Fibroblast of mammary gland (primary cell): ENCODE measurements at regions not wholly inside any gene's neighbourhood (a gene's known extent, or its start where the extent isn't known, plus 50 kb on each side); places are given as distances from the start of the nearest gene placed in this dataset.

Experiments
- DNase-seq: peaks from one replicate; pipeline ENCODE4 v3.0.0-alpha.2; 2010; ENCODE audit warnings: low read depth
- H3K4me3 ChIP-seq: 2 replicates; pipeline ENCODE4 v1.5.1; 2011; ENCODE audit warnings: low read depth, mild to moderate bottlenecking, low read length, moderate library complexity; ENCODE audit not compliant: control insufficient read depth
- TF ChIP-seq, protein P1 (sequence below): conservative IDR thresholded peaks from 2 replicates; pipeline ENCODE4 v1.5.1; 2011; ENCODE audit warnings: low read depth, low read length, inconsistent platforms; ENCODE audit not compliant: control insufficient read depth, insufficient read depth

DNA sequence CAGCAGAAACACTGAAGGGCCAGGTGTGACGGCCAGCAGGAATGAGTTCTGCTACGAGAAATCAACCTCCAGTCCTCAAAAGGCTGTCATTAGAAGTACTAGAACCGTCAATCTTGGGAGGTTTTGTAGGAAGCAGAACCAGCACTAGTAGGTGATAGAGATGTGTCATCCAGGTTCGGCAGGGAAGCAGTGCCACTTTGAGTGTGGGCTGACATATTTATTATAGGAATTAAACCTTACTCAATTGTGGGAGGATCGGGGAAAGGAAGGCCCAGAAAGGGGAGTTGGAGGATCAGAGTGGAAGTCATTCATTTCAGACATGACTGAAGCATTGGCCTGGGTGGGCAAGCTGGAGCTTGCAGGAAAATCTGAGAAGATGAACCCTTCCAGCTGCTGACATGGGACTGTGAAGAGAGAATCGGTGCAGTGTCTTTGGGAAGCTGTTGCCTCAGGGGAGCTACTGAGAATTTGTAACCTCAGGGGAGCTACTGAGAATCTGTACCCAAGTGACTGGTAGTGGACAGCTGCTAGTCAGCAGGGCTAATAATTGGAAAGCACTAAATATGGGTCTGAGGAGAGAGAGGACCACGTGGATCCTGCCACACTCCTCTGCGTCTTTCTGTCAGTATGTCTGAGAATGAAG lies 177.4 kb downstream of the SPRY1 start:
- DNase-seq = no peak
- TF ChIP-seq, protein P1, sequence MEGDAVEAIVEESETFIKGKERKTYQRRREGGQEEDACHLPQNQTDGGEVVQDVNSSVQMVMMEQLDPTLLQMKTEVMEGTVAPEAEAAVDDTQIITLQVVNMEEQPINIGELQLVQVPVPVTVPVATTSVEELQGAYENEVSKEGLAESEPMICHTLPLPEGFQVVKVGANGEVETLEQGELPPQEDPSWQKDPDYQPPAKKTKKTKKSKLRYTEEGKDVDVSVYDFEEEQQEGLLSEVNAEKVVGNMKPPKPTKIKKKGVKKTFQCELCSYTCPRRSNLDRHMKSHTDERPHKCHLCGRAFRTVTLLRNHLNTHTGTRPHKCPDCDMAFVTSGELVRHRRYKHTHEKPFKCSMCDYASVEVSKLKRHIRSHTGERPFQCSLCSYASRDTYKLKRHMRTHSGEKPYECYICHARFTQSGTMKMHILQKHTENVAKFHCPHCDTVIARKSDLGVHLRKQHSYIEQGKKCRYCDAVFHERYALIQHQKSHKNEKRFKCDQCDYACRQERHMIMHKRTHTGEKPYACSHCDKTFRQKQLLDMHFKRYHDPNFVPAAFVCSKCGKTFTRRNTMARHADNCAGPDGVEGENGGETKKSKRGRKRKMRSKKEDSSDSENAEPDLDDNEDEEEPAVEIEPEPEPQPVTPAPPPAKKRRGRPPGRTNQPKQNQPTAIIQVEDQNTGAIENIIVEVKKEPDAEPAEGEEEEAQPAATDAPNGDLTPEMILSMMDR = no peak
- no peak overlapping the region for H3K4me3 ChIP-seq

DNA sequence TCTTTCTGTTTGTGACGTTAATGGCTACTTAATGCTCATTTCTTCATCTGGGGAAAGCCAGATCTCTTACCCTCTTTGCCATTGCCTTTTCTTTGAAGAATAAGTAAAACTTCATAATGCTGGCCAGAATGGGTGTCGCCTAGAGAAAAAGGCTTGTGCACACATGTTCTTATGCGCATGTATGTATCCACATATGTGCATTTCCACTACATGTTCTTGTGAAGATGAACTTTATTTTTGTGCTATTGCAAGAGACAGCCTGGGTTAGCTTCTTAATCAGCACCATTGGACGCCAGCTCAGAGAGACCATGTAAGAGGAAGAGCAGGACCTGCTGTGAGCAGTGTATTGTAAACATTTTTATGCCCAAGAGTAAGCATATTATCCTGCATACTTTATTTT lies 178.7 kb downstream of the SPRY1 start:
- DNase-seq = no peak
- TF ChIP-seq, protein P1 = no peak
- no peak overlapping the region for H3K4me3 ChIP-seq

DNA sequence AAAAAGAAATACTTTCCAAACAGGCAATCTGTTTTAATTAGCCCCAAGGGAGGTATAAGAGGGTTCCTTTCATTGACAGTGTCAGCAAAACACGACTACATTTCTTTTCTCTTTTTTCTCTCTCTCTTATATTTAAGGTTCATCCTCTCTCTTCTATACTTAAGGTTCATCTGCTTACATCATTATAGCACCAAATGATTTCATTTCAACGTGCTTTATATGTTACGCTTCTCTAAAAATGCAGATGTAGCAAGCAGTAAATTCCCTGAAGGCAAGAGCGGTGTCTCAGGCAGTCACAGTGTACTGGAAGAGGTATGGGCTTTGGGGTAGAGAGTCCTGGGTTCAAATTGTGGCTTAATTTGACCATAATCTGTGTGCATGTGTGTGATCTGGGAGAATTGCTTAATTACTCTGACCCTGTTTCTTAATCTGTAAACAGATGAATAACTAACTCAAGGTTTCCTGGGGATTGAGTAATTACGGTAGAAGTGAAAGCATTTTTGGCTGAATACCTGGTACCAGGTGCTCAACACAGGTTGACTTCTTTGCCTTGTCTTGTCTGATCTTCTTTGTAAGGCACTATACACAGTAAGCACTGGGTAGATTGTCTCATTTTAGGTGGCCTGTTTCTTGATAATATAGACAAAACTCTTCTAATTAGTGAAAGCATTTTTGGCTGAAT lies 180.8 kb downstream of the SPRY1 start:
- no peak for DNase-seq
- no peak overlapping the region for H3K4me3 ChIP-seq
- TF ChIP-seq, protein P1 = no peak

DNA sequence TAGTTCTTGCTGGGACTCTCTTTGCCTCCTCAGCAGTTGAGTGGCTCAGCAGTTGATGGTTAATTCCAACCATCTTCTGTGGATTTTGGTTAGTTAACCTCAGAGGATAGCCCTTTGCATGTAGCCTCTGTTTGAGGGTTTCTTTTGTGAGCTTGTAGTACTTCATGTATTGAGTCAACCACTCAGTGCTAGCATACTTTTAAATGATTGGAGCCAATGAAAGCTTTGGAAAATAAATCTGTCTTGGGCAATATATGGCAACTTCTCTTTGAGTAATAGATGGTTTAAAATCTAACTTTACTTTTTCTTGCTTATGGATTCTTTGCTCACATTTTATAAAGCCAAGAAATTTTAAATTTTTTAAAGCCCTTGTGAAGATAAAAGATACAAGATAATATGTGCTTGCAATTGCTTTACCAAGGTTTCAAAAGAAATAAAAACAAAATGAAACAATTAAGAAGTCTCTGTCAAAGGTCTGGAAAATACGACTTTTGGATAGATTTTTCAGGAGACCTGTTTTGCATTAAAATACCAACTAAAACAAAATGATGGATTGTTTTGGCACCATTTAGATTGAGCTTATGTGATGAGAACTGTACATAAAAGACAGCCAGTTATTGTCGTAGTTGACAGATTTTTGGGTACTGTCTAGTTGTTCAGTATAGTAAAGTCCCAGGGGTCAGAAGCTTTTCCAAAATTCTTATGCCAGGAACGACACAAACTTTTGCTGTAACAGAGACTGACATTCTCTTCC lies 181.9 kb downstream of the SPRY1 start:
- TF ChIP-seq, protein P1 = no peak
- DNase-seq = no peak
- no peak overlapping the region for H3K4me3 ChIP-seq

DNA sequence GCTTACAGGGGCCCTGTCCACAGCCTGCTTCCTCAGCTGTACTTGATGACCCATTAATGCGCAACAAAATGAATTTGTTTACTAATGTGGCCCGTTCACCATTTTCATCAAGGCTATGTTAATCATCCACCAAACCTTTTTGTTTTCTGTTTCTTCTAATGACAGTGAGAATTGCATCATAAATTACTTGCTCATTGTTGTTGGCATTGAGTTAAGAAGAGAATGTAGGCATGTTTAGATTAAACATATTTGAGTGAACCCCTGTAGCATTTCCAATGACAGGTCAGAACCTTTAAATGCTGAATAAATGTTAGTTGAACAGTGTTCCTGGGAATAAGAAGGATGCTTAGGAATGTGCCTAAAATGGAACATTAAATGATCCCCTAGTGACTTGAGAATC lies 183.4 kb downstream of the SPRY1 start:
- no peak overlapping the region for H3K4me3 ChIP-seq
- DNase-seq = no peak
- TF ChIP-seq, protein P1 = no peak

DNA sequence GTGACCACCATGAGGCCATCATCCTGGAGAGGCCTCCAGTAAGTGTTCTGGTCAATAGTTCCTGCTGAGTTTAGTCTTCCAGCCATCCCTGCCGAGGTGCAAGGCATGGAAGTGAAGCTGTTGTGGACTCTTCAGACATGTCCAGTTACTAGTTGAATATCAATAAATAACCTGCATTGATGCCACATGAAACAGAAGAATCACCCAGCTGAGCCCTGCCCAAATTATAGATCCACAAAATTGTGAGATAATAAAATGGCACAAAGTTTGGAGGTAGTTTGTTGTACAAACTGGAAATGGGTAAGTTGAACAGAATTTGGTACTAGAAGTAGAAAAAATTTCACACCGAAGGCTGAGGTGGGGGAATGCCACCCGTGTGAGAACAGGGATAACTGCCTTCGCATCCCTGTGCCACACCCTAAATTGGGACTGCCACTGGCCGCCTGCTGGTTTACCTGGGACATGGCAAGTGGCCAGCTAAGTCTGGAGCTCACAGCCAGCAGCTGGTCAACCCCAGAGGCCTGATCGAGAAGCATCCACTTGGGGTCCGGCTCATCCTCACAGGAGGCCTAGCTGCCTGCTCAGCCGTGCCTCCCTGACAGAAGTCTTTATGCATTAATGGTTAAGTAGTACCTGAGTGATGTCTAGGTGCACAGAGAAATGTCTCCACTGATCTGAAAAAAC lies 184.5 kb downstream of the SPRY1 start:
- no peak overlapping the region for H3K4me3 ChIP-seq
- TF ChIP-seq, protein P1 = no peak
- no peak for DNase-seq
